IPS-18c (cell line): ENCODE measurements at regions not wholly inside any gene's neighbourhood (a gene's known extent, or its start where the extent isn't known, plus 50 kb on each side); places are given as distances from the start of the nearest gene placed in this dataset.
"Not testable (repeated sequence)": the region's sequence is repeated elsewhere in the genome, so short reads cannot be mapped to it uniquely, and the experiment has no call there.

Experiments
- H3K4me3 ChIP-seq: 2 replicates; pipeline ENCODE4 v1.7.0; 2013; ENCODE audit warnings: low read depth, mild to moderate bottlenecking, low read length, moderate library complexity; ENCODE audit not compliant: insufficient read depth
- H3K9me3 ChIP-seq: one replicate; pipeline ENCODE4 v1.6.1; 2013; ENCODE audit warnings: mild to moderate bottlenecking, low read length, moderate library complexity; ENCODE audit not compliant: control insufficient read depth, insufficient read depth

DNA sequence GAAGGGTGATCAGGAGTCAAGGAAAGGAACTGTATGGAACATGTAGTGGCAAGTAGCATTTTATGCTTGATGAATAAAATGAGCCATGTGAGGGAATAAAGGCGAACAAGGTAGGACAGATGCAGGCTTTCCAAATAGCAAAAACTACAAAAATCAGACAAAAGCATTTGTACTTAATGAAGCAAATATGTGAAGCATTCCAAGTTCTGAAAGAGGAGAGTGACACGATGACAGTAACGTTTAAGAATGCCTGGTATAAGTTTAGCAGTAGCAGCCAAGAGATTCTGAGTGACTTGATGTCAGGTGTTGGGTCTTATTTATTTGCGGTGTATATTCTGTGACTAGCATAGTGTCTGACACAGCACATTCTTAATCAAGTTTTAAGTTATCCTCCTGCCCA, 408.2 kb upstream of the RASGRP1 start:
- no peaks in the 10 kb centered on the region for H3K9me3 ChIP-seq
- no peak overlapping the region for H3K4me3 ChIP-seq

DNA sequence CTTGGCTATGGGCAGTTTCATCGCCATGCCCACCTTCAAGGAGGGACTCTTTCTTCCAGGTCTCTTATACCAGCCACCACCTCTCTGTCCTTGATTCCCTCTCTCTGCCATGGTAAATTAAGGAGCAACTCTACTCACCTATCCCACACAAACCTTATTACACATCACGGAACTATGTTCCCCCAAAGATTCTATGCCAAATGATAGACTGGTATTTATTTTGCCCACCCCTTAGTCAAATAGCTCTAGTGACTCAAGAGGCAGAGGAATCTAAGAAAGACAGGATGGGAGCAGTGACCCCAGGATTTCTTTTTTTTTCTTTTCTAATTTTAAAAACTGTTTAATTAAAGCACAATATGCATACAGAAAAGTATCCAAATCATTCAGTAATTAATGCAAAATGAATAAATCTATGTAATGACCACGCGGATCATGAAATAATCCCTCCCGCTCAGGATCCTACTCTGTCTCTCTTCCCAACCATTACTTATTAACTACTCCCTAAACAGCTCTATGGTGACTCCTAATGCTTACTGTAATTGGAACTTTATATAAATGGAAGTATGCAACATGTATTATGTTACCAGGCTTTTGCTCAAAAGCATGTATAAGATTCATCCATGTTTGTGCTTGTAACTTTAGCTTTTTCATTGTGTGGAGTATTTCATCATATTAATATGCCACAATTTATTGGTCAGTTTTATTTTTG, 410.8 kb upstream of the RASGRP1 start:
- Histone ChIP-seq H3K4me3 (no peak overlapping the region), H3K9me3 (no peaks in the 10 kb centered on the region)

DNA sequence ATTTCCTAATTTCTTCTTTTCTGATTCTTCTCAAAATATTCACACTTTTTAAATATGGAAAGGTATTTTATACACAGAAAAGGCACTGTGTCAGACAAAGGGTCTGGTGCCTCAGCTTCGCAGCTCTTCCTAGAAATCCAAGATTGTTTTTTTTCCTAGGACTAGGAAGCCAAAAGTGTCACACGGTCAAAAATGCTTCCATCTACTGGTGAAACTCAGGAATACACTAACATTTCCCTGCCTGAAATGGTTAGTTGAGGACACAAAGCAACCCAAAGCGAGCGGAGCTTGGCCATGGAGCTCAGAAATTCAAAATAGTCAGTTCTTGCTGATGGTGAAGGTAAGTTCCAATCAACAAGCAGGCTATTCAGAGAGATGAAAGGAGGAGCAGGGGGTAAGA, 426.5 kb upstream of the RASGRP1 start:
- H3K9me3 ChIP-seq: no peaks in the 10 kb centered on the region
- H3K4me3 ChIP-seq: no peak overlapping the region

DNA sequence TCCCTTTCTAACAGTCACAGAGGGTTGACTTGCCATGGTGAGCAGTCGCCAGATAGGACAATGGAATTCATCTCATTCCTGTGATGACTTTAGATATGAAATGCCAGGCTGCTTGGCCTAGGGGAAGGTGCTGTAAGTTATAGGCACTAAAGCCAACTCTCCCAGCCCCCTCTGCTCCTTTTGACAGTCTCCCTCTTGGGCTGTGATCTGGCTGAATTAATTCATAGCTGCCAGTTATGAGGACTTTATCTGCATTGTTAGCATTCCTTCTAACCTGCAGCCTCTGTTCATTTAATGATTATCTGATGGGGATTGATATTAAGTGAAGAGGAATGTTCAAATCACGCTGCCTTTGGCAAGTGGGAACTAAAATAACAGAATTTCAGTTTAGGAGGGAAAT, 427.1 kb upstream of the RASGRP1 start:
- Histone ChIP-seq H3K4me3 (no peak overlapping the region), H3K9me3 (no peaks in the 10 kb centered on the region)

DNA sequence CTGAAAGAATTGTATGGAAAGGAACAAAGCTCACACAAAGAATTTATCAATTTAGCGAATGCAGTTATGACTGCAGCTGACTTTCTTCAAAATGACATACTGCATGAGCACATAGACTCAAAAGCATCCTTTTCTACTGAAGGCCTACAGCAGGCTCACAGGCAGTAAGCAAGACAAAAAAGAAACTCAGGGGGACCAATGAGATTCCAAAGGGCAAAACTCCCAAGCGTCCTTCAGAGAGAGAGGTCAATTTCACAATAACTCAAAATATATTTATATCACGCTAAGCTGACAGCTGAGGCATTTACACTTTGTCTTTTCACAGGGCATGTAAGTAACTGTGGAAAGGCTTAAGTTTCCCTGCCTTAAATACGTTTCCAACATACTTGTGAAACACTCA, 427.9 kb upstream of the RASGRP1 start:
- H3K4me3 ChIP-seq: no peak overlapping the region
- H3K9me3 ChIP-seq: no peaks in the 10 kb centered on the region

DNA sequence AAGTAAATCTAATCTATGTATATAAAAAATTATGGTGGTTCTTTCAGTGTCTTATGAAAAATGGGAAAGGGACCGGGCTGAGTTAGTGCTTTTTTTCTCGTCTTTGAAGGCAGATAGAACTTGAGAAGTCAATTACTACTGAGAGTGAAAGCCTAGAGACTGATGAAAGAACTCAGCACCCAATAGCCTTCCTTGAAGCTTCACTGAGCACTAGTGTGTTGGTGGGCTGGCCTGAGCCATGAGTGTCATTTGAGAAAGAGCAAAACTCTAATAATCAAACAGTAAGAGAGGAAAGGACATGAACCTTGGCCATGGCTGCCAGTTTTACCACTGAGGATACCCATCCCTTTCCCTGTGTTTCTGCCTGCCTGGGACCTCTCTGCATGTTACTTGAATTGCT, 428.3 kb upstream of the RASGRP1 start:
- H3K4me3 ChIP-seq: no peak overlapping the region
- H3K9me3 ChIP-seq: no peaks in the 10 kb centered on the region

DNA sequence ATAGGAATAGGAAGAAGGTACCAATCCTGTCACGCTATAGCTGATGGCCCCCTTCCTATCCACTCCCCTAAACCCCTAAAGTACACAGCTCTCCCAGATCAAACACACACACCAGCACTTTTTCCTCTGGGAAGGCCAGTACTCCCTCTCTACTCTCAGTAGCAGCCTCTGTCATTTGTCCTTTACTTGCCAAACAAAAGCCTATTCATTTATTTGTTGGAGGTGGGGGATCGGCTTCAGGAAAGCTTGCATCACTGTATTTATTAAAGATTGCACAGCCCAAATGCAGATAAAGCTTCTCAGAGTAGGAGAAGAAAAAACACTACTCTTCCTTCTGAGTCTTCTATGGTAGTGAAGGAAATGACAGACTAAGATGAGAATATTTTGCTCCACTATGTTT, 429.7 kb upstream of the RASGRP1 start:
- no peak overlapping the region for H3K4me3 ChIP-seq
- H3K9me3 ChIP-seq: no peaks in the 10 kb centered on the region

DNA sequence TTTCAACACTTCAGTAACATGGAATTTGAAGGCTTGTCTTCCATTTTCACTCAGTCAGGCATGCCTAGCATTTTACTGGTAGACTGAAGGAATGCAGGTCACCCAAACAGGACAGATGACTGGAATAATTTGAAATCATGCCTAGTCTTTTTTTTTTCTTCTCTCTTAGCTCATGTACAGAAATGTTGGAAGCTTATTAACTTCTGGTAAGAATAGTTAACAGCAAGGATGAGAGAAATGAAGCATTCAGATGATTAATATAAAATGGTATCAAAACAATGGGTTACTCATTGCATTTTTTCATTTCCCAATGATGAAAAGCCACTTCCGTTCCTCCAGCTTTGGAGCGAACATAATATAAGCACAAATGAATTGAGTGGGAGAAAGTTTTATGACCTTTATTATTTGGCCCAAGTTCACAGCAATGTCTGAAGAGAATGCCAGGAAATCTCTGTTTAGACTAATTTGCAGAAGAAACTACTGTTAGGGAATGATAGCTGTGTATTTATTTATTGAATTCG, 431.6 kb upstream of the RASGRP1 start:
- H3K9me3 ChIP-seq: no peaks in the 10 kb centered on the region
- no peak overlapping the region for H3K4me3 ChIP-seq

DNA sequence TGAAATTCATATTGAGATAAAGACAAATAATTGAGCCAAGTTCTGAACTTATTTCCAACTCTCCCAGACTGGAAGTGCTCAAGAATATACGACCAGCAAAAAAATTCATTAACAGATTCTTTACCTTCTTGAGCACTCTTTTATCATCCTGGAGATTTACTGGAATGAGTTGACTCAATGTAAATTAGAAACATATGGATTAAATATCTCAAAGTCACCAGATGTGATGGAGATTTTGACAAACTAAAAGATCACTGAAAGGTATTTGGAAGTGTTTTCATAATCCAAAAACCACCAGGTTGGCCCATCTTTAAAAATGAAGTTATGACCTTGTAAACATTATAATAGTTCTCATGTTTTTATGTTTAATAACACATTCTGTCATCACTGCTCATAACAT, 433.2 kb upstream of the RASGRP1 start:
- no peaks in the 10 kb centered on the region for H3K9me3 ChIP-seq
- no peak overlapping the region for H3K4me3 ChIP-seq

DNA sequence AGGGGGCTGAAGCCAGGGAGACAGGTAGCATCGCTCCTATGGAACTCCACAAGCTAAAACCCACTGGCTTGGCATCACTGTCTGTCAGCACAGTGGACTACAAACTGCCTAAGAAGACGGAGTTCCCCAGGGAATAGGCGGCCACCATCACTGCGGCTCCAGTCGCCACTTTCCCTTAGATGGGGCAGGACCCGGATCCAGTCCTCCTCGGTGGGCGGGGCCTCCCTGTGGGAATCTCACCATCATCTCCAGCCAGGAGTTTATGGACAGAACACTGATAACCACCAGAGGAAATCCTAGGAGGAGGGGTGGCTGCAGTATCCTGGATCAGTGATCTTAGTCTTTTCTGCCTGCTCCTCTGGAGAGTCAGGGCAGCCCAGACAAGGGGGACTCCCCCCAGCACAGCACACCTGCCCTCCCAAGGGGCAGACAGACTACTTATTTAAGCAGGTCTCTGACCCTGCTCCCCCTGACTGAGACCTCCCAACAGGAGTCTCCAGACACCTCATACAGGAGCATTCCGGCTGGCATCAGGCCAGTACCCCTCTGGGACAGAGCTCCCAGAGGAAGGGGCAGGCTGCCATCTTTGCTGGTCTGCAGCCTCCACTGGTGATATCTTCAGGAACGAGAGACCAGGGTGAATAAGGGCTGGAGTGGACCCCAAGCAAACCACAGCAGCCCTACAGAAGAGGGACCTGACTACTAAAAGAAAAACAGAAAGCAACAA, 435.6 kb upstream of the RASGRP1 start:
- Histone ChIP-seq H3K9me3 (peaks cover 2% of the 10 kb centered on the region), H3K4me3 (no peak overlapping the region)

DNA sequence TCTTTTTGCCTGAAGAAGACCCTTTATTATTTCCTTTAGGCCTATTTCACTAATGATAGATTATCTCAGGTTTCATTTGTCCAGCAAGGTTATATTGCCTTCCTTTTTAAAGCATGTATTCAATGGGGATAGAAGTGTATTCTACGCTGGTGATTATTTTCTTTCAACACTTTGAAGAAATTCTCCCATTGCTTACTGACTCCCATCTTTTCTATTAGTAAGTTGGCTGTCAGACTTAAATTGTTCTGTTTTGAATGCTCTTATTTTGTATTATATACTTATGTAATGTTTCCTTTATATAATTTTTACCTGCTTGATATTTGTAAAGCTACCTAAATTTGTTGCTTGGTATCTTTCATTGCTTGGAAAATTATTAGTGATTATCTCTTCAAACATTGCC, 445.1 kb upstream of the RASGRP1 start:
- peaks cover 4% of the 10 kb centered on the region for H3K9me3 ChIP-seq

DNA sequence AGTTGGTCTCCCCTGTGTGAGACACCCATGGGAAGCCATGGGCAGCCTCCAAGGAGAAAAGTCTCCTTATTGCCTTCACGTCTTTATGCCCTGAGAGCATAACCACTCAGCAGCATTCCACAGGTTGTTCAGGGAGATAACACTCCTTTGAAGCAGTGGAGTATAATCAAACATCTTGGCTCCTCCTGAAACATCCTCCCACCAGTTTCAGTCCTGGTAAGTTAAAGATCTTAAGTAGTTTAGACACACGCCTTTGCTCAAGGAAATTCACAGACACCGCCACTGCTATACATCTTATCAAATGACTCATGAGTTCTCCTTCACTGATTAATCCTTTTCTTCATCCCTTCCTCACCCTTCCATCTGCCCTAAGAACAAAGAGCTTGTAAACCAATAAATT, 446.5 kb upstream of the RASGRP1 start:
- not testable (repeated sequence) for H3K9me3 ChIP-seq, H3K4me3 ChIP-seq

More for the DNA sequence above, 445.1 kb upstream of the RASGRP1 start:
- no peak overlapping the region for H3K4me3 ChIP-seq

DNA sequence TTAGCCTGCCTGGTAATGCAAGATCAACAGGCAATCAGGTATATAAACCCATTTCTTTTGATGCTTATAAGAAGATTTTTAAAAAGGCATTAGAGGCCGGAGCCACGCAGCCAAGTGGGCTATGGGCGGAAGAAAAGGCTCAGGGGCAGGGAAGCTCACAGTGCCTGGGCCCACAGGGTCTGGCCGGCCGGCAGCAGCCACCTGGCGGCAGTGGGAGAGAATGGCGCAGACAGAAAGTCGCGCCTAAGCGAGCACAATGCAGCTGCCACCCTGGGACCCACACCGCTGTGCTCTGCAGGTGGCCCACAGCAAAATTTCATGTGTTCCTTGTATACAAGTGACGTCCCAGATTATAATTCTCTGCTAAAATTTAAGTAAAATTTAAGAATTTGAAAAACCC, 448.6 kb upstream of the RASGRP1 start:
- Histone ChIP-seq H3K9me3 (peaks cover 3% of the 10 kb centered on the region), H3K4me3 (no peak overlapping the region)

DNA sequence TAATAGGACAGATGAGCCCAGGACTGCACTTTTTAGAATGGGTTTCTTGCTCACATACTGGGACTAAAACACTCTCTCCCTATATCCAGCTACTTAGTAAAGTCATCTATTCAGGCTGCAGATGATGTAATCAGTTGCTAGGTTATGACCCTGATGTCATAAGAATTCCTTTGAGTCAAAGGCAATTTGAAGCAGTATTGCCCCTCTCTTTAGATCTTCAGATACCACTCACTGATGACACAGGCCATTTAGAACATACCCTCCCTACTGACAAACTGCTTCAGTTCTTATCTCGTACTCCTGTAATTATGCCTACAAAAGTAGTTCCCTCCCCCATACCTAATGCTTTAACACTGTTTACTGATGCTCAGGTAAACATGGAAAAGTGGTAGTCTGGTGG, 450.1 kb upstream of the RASGRP1 start:
- peaks cover 3% of the 10 kb centered on the region for H3K9me3 ChIP-seq
- no peak overlapping the region for H3K4me3 ChIP-seq

DNA sequence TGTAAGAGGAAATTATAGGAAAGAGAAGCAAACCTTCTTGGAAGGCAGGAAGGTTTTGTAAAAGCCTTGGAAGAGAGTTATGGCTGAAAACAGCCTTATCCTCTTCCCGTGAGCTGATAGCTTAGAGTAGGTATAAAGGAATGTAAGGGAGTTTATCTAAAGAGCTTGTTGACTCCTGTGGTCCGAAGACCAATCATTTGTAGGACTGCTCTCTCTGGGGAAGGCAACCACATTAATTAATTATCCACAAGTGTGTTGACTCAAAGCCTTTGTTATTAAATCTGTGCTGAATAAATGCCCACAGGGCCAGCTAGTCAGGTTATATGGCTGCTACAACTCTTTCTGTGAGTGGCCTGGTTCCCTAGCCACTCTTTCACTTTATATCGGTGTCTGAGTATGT, 452.1 kb upstream of the RASGRP1 start:
- H3K4me3 ChIP-seq: no peak overlapping the region
- H3K9me3 ChIP-seq: peaks cover 2% of the 10 kb centered on the region

DNA sequence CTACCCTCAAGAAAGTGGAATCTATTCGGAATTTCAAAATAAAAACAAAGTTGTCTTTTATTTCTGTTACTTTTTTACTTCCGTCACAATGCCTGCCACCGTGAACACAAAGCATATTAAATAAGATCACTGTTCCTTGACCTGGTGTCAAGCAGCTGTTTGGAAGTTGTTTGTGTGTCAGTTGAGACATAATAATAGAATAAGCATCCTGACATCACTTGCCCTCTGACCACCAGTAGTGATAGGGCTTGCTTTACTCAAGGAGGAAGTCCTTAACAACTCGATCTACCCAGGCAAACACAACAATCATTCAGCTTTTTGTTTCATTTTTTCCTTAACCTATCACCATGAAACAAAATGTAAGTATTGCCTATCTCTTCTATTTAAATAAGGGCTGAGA, 454.4 kb upstream of the RASGRP1 start:
- Histone ChIP-seq H3K4me3 (no peak overlapping the region), H3K9me3 (peaks cover 2% of the 10 kb centered on the region)

DNA sequence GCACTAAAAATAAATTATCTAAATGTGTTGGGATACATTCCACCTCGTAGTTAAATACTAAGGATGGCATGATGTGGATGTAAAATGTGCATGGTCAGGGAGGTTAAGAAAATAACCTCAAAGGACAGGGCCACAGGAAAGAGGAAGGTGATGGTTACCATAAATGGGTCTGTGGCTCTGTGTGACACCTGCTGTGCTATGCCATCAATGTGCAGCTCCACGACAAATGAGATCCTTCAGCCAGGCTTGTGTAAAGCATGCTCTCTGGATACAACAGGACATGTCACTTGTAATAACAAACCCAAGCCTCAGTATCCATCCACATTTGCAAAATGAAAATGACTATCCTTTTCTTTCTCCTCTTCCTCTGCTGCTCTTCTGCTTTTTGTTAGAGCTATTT, 456.7 kb upstream of the RASGRP1 start:
- Histone ChIP-seq H3K9me3 (peaks cover 2% of the 10 kb centered on the region), H3K4me3 (no peak overlapping the region)

DNA sequence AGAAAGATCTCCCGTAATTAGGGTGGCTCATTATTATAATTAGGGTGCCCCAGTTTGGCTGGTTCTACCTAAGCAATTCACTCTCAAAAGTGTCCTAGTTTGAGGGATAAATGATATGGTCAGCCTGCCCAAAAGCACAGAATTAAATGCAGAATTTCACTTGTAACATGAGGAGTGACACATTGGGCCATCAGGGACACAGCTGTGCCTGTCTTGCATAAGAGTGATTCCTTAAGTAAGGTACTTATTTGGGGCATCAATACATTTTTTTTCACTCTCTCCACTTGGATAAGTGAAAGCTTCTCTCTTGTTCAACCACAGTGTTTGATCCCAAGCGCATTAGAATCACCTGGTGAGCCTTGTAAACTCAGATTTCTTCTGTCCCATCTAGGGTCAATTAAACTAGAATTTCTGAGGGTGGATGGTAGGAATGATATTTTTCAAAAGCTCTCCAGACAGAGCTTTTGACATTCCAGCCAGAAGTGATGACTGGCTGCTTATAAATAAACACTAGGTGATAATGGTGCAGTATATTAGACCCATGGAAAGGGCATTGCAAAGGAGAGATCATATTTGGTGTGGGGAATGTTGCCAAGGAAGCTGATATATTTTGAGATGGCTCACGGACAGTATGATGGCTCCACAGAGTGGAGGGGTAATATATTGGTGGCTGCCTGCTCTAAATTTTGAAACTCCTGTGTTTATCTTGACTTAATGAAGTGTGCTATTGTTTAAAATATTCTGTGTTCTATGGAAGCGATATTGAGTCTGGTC, 458.1 kb upstream of the RASGRP1 start:
- peaks cover 2% of the 10 kb centered on the region for H3K9me3 ChIP-seq
- no peak overlapping the region for H3K4me3 ChIP-seq
